ENCODE measurements at regions not wholly inside any gene's neighbourhood (a gene's known extent, or its start where the extent isn't known, plus 50 kb on each side); places are given as distances from the start of the nearest gene placed in this dataset.

GRCh38 chr2:150391779-150392178, 95.7 kb downstream of the RND3 start:
- intact Hi-C loops (cut with DNase I): no loop called here
- Histone ChIP-seq H3K9me3 (no peaks in the 10 kb centered on the region), H3K4me3 (no peak overlapping the region), H3K4me1 (peaks cover 0 to 10% (median 0%) of the 10 kb centered on the region in 3 donors), H3K27me3 (no peaks in the 10 kb centered on the region), H3K36me3 (no peaks in the 10 kb centered on the region), H3K27ac (no peak overlapping the region)
- TF ChIP-seq POLR2A (IDR thresholded peaks at IDR 0.05) (no peak), CTCF (IDR thresholded peaks at IDR 0.05) (no peak)
- no peak for DNase-seq

GRCh38 chr2:150389447-150389846, 98.0 kb downstream of the RND3 start:
- Histone ChIP-seq H3K27me3 (no peaks in the 10 kb centered on the region), H3K36me3 (no peaks in the 10 kb centered on the region), H3K4me1 (peaks cover 0 to 10% (median 0%) of the 10 kb centered on the region in 3 donors), H3K4me3 (no peak overlapping the region), H3K27ac (no peak overlapping the region), H3K9me3 (peaks cover 0 to 6% (median 5%) of the 10 kb centered on the region in 3 donors)
- intact Hi-C loops (cut with DNase I): no loop called here
- TF ChIP-seq CTCF (IDR thresholded peaks at IDR 0.05) (no peak), POLR2A (IDR thresholded peaks at IDR 0.05) (no peak)
- 79 to 84% methylated on average over 2 of the region's 2 CpGs for WGBS, 2 donors
- DNase-seq: no peak

GRCh38 chr2:150388289-150388625, 99.2 kb downstream of the RND3 start:
- H3K4me1 ChIP-seq: peaks cover 0 to 10% (median 0%) of the 10 kb centered on the region in 3 donors
- H3K27me3 ChIP-seq: no peaks in the 10 kb centered on the region
- WGBS, 2 donors: 90% methylated on average over 2 of the region's 2 CpGs
- no peak overlapping the region for H3K27ac ChIP-seq
- no peak for DNase-seq
- intact Hi-C loops (cut with DNase I): no loop called here
- H3K4me3 ChIP-seq: no peak overlapping the region
- H3K9me3 ChIP-seq: peaks cover 0 to 6% (median 5%) of the 10 kb centered on the region in 3 donors
- TF ChIP-seq CTCF (IDR thresholded peaks at IDR 0.05) (no peak), POLR2A (IDR thresholded peaks at IDR 0.05) (no peak)
- no peaks in the 10 kb centered on the region for H3K36me3 ChIP-seq

GRCh38 chr2:150387586-150388288, 99.7 kb downstream of the RND3 start:
- H3K27me3 ChIP-seq: no peaks in the 10 kb centered on the region
- H3K9me3 ChIP-seq: peaks cover 0 to 6% (median 5%) of the 10 kb centered on the region in 3 donors
- 76 to 100% methylated on average over 1 to 3 of the region's 4 CpGs for WGBS, 2 donors
- intact Hi-C loops (cut with DNase I): no loop called here
- H3K36me3 ChIP-seq: no peaks in the 10 kb centered on the region
- no peak overlapping the region for H3K4me3 ChIP-seq
- H3K27ac ChIP-seq: no peak overlapping the region
- H3K4me1 ChIP-seq: peaks cover 0 to 8% (median 0%) of the 10 kb centered on the region in 3 donors
- TF ChIP-seq POLR2A (IDR thresholded peaks at IDR 0.05) (no peak), CTCF (IDR thresholded peaks at IDR 0.05) (no peak)
- no peak for DNase-seq

GRCh38 chr2:150385211-150385610, 102.3 kb downstream of the RND3 start:
- intact Hi-C loops (cut with DNase I): no loop called here
- H3K4me3 ChIP-seq: no peak overlapping the region
- no peak for TF ChIP-seq CTCF (IDR thresholded peaks at IDR 0.05)
- no peak for TF ChIP-seq POLR2A (IDR thresholded peaks at IDR 0.05)
- H3K9me3 ChIP-seq: peaks cover 0 to 9% (median 6%) of the 10 kb centered on the region in 3 donors
- no peak overlapping the region for H3K27ac ChIP-seq
- no peak for DNase-seq
- WGBS, 2 donors: 37 to 64% methylated on average over 1 of the region's 1 CpG
- no peaks in the 10 kb centered on the region for H3K36me3 ChIP-seq
- no peaks in the 10 kb centered on the region for H3K4me1 ChIP-seq
- H3K27me3 ChIP-seq: no peaks in the 10 kb centered on the region

Measured in esophagus squamous epithelium (tissue), 5 donors.